ENCODE measurements at regions not wholly inside any gene's neighbourhood (a gene's known extent, or its start where the extent isn't known, plus 50 kb on each side); places are given as distances from the start of the nearest gene placed in this dataset.

- Mint-ChIP-seq H3K4me3 (no peak overlapping the region), H3K27me3 (ENCODE audit: low read depth) (peaks cover 36% of the 10 kb centered on the region), H3K4me1 (ENCODE audit: low read depth) (no peaks in the 10 kb centered on the region), H3K36me3 (ENCODE audit: insufficient read depth in 2 of 2) (no peaks in the 10 kb centered on the region), H3K27ac (no peak overlapping the region), H3K9me3 (no peaks in the 10 kb centered on the region)
- DNase-seq (no peak), ATAC-seq (replicated peaks in 1 of 2) (no peak)
These were observed 50.8 kb upstream of the PTHLH start for GRCh38 chr12:28023156-28023887.

- DNase-seq = no peak
- no peaks in the 10 kb centered on the region for H3K36me3 Mint-ChIP-seq (ENCODE audit: insufficient read depth in 2 of 2)
- peaks cover 28% of the 10 kb centered on the region for H3K27me3 Mint-ChIP-seq (ENCODE audit: low read depth)
- ATAC-seq (replicated peaks in 1 of 2) = no peak
- peak overlapping the region; percentile 50 for H3K27ac Mint-ChIP-seq
- no peaks in the 10 kb centered on the region for H3K4me1 Mint-ChIP-seq (ENCODE audit: low read depth)
- H3K4me3 Mint-ChIP-seq = no peak overlapping the region
- no peaks in the 10 kb centered on the region for H3K9me3 Mint-ChIP-seq
These were observed 51.9 kb upstream of the PTHLH start for GRCh38 chr12:28024231-28024995.

- H3K4me1 Mint-ChIP-seq (ENCODE audit: low read depth) = no peaks in the 10 kb centered on the region
- no peak overlapping the region for H3K27ac Mint-ChIP-seq
- no peak overlapping the region for H3K4me3 Mint-ChIP-seq
- no peaks in the 10 kb centered on the region for H3K36me3 Mint-ChIP-seq (ENCODE audit: insufficient read depth in 2 of 2)
- peaks cover 28% of the 10 kb centered on the region for H3K27me3 Mint-ChIP-seq (ENCODE audit: low read depth)
- no peak for ATAC-seq (replicated peaks in 1 of 2)
- no peak for DNase-seq
- no peaks in the 10 kb centered on the region for H3K9me3 Mint-ChIP-seq
These were observed 53.4 kb upstream of the PTHLH start for GRCh38 chr12:28025821-28026505.

GRCh38 chr12:28026701-28027100 lies 54.2 kb upstream of the PTHLH start:
- no peaks in the 10 kb centered on the region for H3K4me1 Mint-ChIP-seq (ENCODE audit: low read depth)
- no peak overlapping the region for H3K27ac Mint-ChIP-seq
- peaks cover 28% of the 10 kb centered on the region for H3K27me3 Mint-ChIP-seq (ENCODE audit: low read depth)
- ATAC-seq (replicated peaks in 1 of 2) = no peak
- no peak overlapping the region for H3K4me3 Mint-ChIP-seq
- no peaks in the 10 kb centered on the region for H3K9me3 Mint-ChIP-seq
- H3K36me3 Mint-ChIP-seq (ENCODE audit: insufficient read depth in 2 of 2) = no peaks in the 10 kb centered on the region
- DNase-seq = no peak

GRCh38 chr12:28027328-28027727 lies 54.8 kb upstream of the PTHLH start:
- no peak for ATAC-seq (replicated peaks in 1 of 2)
- Mint-ChIP-seq H3K4me1 (ENCODE audit: low read depth) (no peaks in the 10 kb centered on the region), H3K27ac (no peak overlapping the region), H3K4me3 (no peak overlapping the region), H3K36me3 (ENCODE audit: insufficient read depth in 2 of 2) (no peaks in the 10 kb centered on the region), H3K9me3 (no peaks in the 10 kb centered on the region), H3K27me3 (ENCODE audit: low read depth) (peaks cover 25% of the 10 kb centered on the region)
- DNase-seq = no peak

- ATAC-seq (replicated peaks in 1 of 2) = no peak
- Mint-ChIP-seq H3K4me1 (ENCODE audit: low read depth) (no peaks in the 10 kb centered on the region), H3K9me3 (no peaks in the 10 kb centered on the region), H3K4me3 (no peak overlapping the region), H3K27ac (no peak overlapping the region), H3K36me3 (ENCODE audit: insufficient read depth in 2 of 2) (no peaks in the 10 kb centered on the region), H3K27me3 (ENCODE audit: low read depth) (peaks cover 18% of the 10 kb centered on the region)
- DNase-seq = no peak
These were observed 55.6 kb upstream of the PTHLH start for GRCh38 chr12:28027947-28028724.

GRCh38 chr12:28032811-28033537 lies 60.4 kb upstream of the PTHLH start:
- ATAC-seq (replicated peaks in 1 of 2) = no peak
- Mint-ChIP-seq H3K36me3 (ENCODE audit: insufficient read depth in 2 of 2) (no peaks in the 10 kb centered on the region), H3K9me3 (no peaks in the 10 kb centered on the region), H3K27me3 (ENCODE audit: low read depth) (peaks cover 7% of the 10 kb centered on the region), H3K27ac (no peak overlapping the region), H3K4me1 (ENCODE audit: low read depth) (no peaks in the 10 kb centered on the region), H3K4me3 (no peak overlapping the region)
- no peak for DNase-seq

- ATAC-seq (replicated peaks in 1 of 2) (no peak), DNase-seq (no peak)
- Mint-ChIP-seq H3K27me3 (ENCODE audit: low read depth) (peaks cover 11% of the 10 kb centered on the region), H3K4me3 (no peak overlapping the region), H3K27ac (no peak overlapping the region), H3K36me3 (ENCODE audit: insufficient read depth in 2 of 2) (no peaks in the 10 kb centered on the region), H3K9me3 (no peaks in the 10 kb centered on the region), H3K4me1 (ENCODE audit: low read depth) (no peaks in the 10 kb centered on the region)
These were observed 61.0 kb upstream of the PTHLH start for GRCh38 chr12:28033538-28033915.

GRCh38 chr12:28034271-28034670 lies 61.7 kb upstream of the PTHLH start:
- Mint-ChIP-seq H3K4me3 (no peak overlapping the region), H3K4me1 (ENCODE audit: low read depth) (no peaks in the 10 kb centered on the region), H3K9me3 (no peaks in the 10 kb centered on the region), H3K27me3 (ENCODE audit: low read depth) (peaks cover 14% of the 10 kb centered on the region), H3K27ac (no peak overlapping the region), H3K36me3 (ENCODE audit: insufficient read depth in 2 of 2) (no peaks in the 10 kb centered on the region)
- ATAC-seq (replicated peaks in 1 of 2) (no peak), DNase-seq (no peak)

- Mint-ChIP-seq H3K9me3 (no peaks in the 10 kb centered on the region), H3K36me3 (ENCODE audit: insufficient read depth in 2 of 2) (no peaks in the 10 kb centered on the region), H3K4me3 (no peak overlapping the region)
These were observed 63.0 kb upstream of the PTHLH start for GRCh38 chr12:28035500-28035899.

GRCh38 chr12:28036940-28037339 lies 64.4 kb upstream of the PTHLH start:
- H3K4me1 Mint-ChIP-seq (ENCODE audit: low read depth) = no peaks in the 10 kb centered on the region
- H3K27ac Mint-ChIP-seq = no peak overlapping the region
- H3K27me3 Mint-ChIP-seq (ENCODE audit: low read depth) = peaks cover 14% of the 10 kb centered on the region
- H3K9me3 Mint-ChIP-seq = no peaks in the 10 kb centered on the region
- DNase-seq (no peak), ATAC-seq (replicated peaks in 1 of 2) (no peak)
- no peaks in the 10 kb centered on the region for H3K36me3 Mint-ChIP-seq (ENCODE audit: insufficient read depth in 2 of 2)
- H3K4me3 Mint-ChIP-seq = no peak overlapping the region

More at GRCh38 chr12:28035500-28035899, 63.0 kb upstream of the PTHLH start:
- Mint-ChIP-seq H3K4me1 (ENCODE audit: low read depth) (no peaks in the 10 kb centered on the region), H3K27me3 (ENCODE audit: low read depth) (peaks cover 14% of the 10 kb centered on the region), H3K27ac (no peak overlapping the region)
- no peak for DNase-seq
- ATAC-seq (replicated peaks in 1 of 2) = no peak

GRCh38 chr12:28040246-28040645 lies 67.7 kb upstream of the PTHLH start:
- no peaks in the 10 kb centered on the region for H3K36me3 Mint-ChIP-seq (ENCODE audit: insufficient read depth in 2 of 2)
- H3K4me1 Mint-ChIP-seq (ENCODE audit: low read depth) = no peaks in the 10 kb centered on the region
- no peak for DNase-seq

More at GRCh38 chr12:28040246-28040645, 67.7 kb upstream of the PTHLH start:
- H3K9me3 Mint-ChIP-seq = peaks cover under 1 to 2% of the 10 kb centered on the region in 2 donors
- H3K27me3 Mint-ChIP-seq (ENCODE audit: low read depth) = peaks cover 8% of the 10 kb centered on the region
- H3K27ac Mint-ChIP-seq = no peak overlapping the region
- H3K4me3 Mint-ChIP-seq = no peak overlapping the region
- ATAC-seq (replicated peaks in 1 of 2) = no peak

Measured in activated T-cell treated with anti-CD3 and anti-CD28 coated beads, Interleukin-2, amount 50 U/mL, for 72 hours (primary cell).